ENCODE measurements at regions not wholly inside any gene's neighbourhood (a gene's known extent, or its start where the extent isn't known, plus 50 kb on each side); places are given as distances from the start of the nearest gene placed in this dataset.

- H3K79me2 ChIP-seq (ENCODE audit: insufficient read depth, low read length), result no peaks in the 10 kb centered on the region
- H3K4me3 ChIP-seq (ENCODE audit: low read length, poor library complexity, severe bottlenecking), result no peak overlapping the region
- H3K9me3 ChIP-seq (ENCODE audit: insufficient read depth, low read depth, low read length), result no peaks in the 10 kb centered on the region
- no peak overlapping the region for H3K9ac ChIP-seq (ENCODE audit: low read depth, low read length, poor library complexity, severe bottlenecking)
- H3K4me1 ChIP-seq (ENCODE audit: insufficient read depth, low read length, poor library complexity, severe bottlenecking), result no peaks in the 10 kb centered on the region
- H3K36me3 ChIP-seq (ENCODE audit: insufficient read depth, low read length), result no peaks in the 10 kb centered on the region
- H3F3A ChIP-seq (ENCODE audit: low read depth), result no peaks in the 10 kb centered on the region
- TF ChIP-seq EZH2phosphoT487 (IDR thresholded peaks at IDR 0.05; ENCODE audit: borderline replicate concordance), result no peak
- H3K9me2 ChIP-seq (replicated peaks; ENCODE audit: low read depth, low read length), result no peaks in the 10 kb centered on the region
- no peaks in the 10 kb centered on the region for H3K27me3 ChIP-seq (ENCODE audit: insufficient read depth, low read length, poor library complexity, severe bottlenecking)
- H3K4me2 ChIP-seq (ENCODE audit: low read depth, low read length, poor library complexity, severe bottlenecking), result no peak overlapping the region
- H2AFZ ChIP-seq (ENCODE audit: low read length), result no peak overlapping the region
- no peaks in the 10 kb centered on the region for H4K20me1 ChIP-seq (ENCODE audit: insufficient read depth, low read length, poor library complexity, severe bottlenecking)
Observed at GRCh38 chr11:127600674-127601073, 600.1 kb upstream of the KIRREL3 start.

GRCh38 chr11:127598476-127598875 is 597.9 kb upstream of the KIRREL3 start:
- Histone ChIP-seq H3K79me2 (ENCODE audit: insufficient read depth, low read length) (no peaks in the 10 kb centered on the region), H3K9ac (ENCODE audit: low read depth, low read length, poor library complexity, severe bottlenecking) (no peak overlapping the region), H3K4me2 (ENCODE audit: low read depth, low read length, poor library complexity, severe bottlenecking) (no peak overlapping the region), H3K4me1 (ENCODE audit: insufficient read depth, low read length, poor library complexity, severe bottlenecking) (no peaks in the 10 kb centered on the region), H3K36me3 (ENCODE audit: insufficient read depth, low read length) (no peaks in the 10 kb centered on the region), H4K20me1 (ENCODE audit: insufficient read depth, low read length, poor library complexity, severe bottlenecking) (no peaks in the 10 kb centered on the region), H3K27me3 (ENCODE audit: insufficient read depth, low read length, poor library complexity, severe bottlenecking) (no peaks in the 10 kb centered on the region), H3F3A (ENCODE audit: low read depth) (no peaks in the 10 kb centered on the region), H3K9me2 (replicated peaks; ENCODE audit: low read depth, low read length) (no peaks in the 10 kb centered on the region), H3K4me3 (ENCODE audit: low read length, poor library complexity, severe bottlenecking) (no peak overlapping the region), H2AFZ (ENCODE audit: low read length) (no peak overlapping the region), H3K9me3 (ENCODE audit: insufficient read depth, low read depth, low read length) (no peaks in the 10 kb centered on the region)
- TF ChIP-seq CTCF (conservative IDR thresholded peaks at IDR 0.05; ENCODE audit: low read length) (no peak), EZH2phosphoT487 (IDR thresholded peaks at IDR 0.05; ENCODE audit: borderline replicate concordance) (no peak)

- no peak overlapping the region for H3K4me3 ChIP-seq (ENCODE audit: low read length, poor library complexity, severe bottlenecking)
- no peak overlapping the region for H3K9ac ChIP-seq (ENCODE audit: low read depth, low read length, poor library complexity, severe bottlenecking)
- no peaks in the 10 kb centered on the region for H3F3A ChIP-seq (ENCODE audit: low read depth)
- TF ChIP-seq EZH2phosphoT487 (IDR thresholded peaks at IDR 0.05; ENCODE audit: borderline replicate concordance) (no peak), CTCF (conservative IDR thresholded peaks at IDR 0.05; ENCODE audit: low read length) (no peak)
- H3K4me2 ChIP-seq (ENCODE audit: low read depth, low read length, poor library complexity, severe bottlenecking), result no peak overlapping the region
- H3K9me2 ChIP-seq (replicated peaks; ENCODE audit: low read depth, low read length), result no peaks in the 10 kb centered on the region
- no peaks in the 10 kb centered on the region for H3K36me3 ChIP-seq (ENCODE audit: insufficient read depth, low read length)
- H4K20me1 ChIP-seq (ENCODE audit: insufficient read depth, low read length, poor library complexity, severe bottlenecking), result no peaks in the 10 kb centered on the region
- H3K9me3 ChIP-seq (ENCODE audit: insufficient read depth, low read depth, low read length), result no peaks in the 10 kb centered on the region
- H3K27me3 ChIP-seq (ENCODE audit: insufficient read depth, low read length, poor library complexity, severe bottlenecking), result no peaks in the 10 kb centered on the region
- H3K79me2 ChIP-seq (ENCODE audit: insufficient read depth, low read length), result no peaks in the 10 kb centered on the region
- no peak overlapping the region for H2AFZ ChIP-seq (ENCODE audit: low read length)
- no peaks in the 10 kb centered on the region for H3K4me1 ChIP-seq (ENCODE audit: insufficient read depth, low read length, poor library complexity, severe bottlenecking)
Observed at GRCh38 chr11:127596433-127596832, 595.9 kb upstream of the KIRREL3 start.

GRCh38 chr11:127592371-127592770 is 591.8 kb upstream of the KIRREL3 start:
- H3K9ac ChIP-seq (ENCODE audit: low read depth, low read length, poor library complexity, severe bottlenecking), result no peak overlapping the region
- TF ChIP-seq EZH2phosphoT487 (IDR thresholded peaks at IDR 0.05; ENCODE audit: borderline replicate concordance), result no peak
- TF ChIP-seq CTCF (conservative IDR thresholded peaks at IDR 0.05; ENCODE audit: low read length), result no peak
- H3K9me2 ChIP-seq (replicated peaks; ENCODE audit: low read depth, low read length), result no peaks in the 10 kb centered on the region
- H3K27me3 ChIP-seq (ENCODE audit: insufficient read depth, low read length, poor library complexity, severe bottlenecking), result no peaks in the 10 kb centered on the region
- H3K4me2 ChIP-seq (ENCODE audit: low read depth, low read length, poor library complexity, severe bottlenecking), result no peak overlapping the region
- no peaks in the 10 kb centered on the region for H3K4me1 ChIP-seq (ENCODE audit: insufficient read depth, low read length, poor library complexity, severe bottlenecking)
- no peaks in the 10 kb centered on the region for H4K20me1 ChIP-seq (ENCODE audit: insufficient read depth, low read length, poor library complexity, severe bottlenecking)
- no peaks in the 10 kb centered on the region for H3F3A ChIP-seq (ENCODE audit: low read depth)
- H3K79me2 ChIP-seq (ENCODE audit: insufficient read depth, low read length), result no peaks in the 10 kb centered on the region
- H3K36me3 ChIP-seq (ENCODE audit: insufficient read depth, low read length), result no peaks in the 10 kb centered on the region
- H2AFZ ChIP-seq (ENCODE audit: low read length), result no peak overlapping the region
- H3K4me3 ChIP-seq (ENCODE audit: low read length, poor library complexity, severe bottlenecking), result no peak overlapping the region
- H3K9me3 ChIP-seq (ENCODE audit: insufficient read depth, low read depth, low read length), result no peaks in the 10 kb centered on the region
